ENCODE measurements at regions not wholly inside any gene's neighbourhood (a gene's known extent, or its start where the extent isn't known, plus 50 kb on each side); places are given as distances from the start of the nearest gene placed in this dataset.
"Not testable (repeated sequence)": the region's sequence is repeated elsewhere in the genome, so short reads cannot be mapped to it uniquely, and the experiment has no call there.

GRCh38 chr6:8164281-8164680, 61.9 kb upstream of the EEF1E1 start:
- not testable (repeated sequence) for TF ChIP-seq CTCF, MAX (IDR thresholded peaks at IDR 0.05; ENCODE audit: low read depth, low read length)
